NCI-H2227 (cell line): ENCODE measurements at regions not wholly inside any gene's neighbourhood (a gene's known extent, or its start where the extent isn't known, plus 50 kb on each side); places are given as distances from the start of the nearest gene placed in this dataset.
"Not testable (repeated sequence)": the region's sequence is repeated elsewhere in the genome, so short reads cannot be mapped to it uniquely, and the experiment has no call there.

Experiments
- DNase-seq: peaks from one replicate; lab custom pipeline; 2025; ENCODE audit not compliant: unreplicated experiment; lab: John Stamatoyannopoulos, UW

GRCh38 chr7:110412614-110413013 lies 678.3 kb upstream of the LRRN3 start:
- DNase-seq = no peak

DNA sequence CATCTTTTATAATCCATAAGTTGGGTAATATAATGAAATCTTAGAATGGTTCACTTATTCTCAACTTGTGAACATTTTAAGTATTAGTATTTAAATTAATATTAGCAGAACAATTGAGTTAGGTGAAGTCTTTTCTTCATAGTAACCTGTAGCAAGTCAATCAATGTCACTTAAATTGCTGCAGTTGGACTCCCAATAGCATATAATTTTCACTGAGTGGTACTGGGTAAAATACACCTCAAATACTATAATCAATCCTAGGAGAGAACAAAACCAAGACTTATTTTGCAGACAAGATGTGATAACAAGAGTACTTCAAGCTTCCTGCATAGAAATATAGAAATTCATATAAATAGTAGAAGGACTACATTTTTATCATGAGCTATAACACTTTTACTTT lies 677.9 kb upstream of the LRRN3 start:
- peak; percentile 11 for DNase-seq

GRCh38 chr7:110417611-110418010 lies 673.3 kb upstream of the LRRN3 start:
- no peak for DNase-seq

DNA sequence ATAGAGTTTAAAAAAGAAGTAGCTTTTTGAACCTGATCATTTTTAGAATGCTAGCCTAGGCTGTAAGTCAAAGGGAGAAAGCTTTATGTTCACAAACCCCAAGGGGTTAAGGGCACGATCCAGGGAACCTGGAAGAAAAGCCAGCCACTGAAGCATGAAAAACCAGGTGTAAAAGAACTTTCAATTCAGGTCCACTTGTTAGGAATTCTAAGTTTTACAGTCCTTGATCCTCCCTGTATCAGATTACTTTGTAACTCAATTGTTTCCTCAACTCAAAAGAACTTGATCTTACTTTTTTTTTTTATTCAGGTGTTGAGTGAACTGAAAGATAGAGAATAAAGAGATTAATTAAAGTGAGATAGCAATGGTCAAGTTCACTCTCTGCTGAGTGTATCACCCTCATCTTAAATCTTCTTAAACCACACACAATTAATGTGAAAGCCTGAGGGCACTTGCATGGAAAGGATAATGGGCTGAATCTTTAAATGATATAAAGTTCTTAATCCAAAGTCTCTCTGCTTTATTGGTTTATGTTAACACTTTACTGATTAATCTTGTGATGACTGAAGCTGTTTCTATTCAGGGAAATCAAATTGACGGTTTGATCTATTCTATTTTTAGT lies 672.2 kb upstream of the LRRN3 start:
- DNase-seq = no peak

DNA sequence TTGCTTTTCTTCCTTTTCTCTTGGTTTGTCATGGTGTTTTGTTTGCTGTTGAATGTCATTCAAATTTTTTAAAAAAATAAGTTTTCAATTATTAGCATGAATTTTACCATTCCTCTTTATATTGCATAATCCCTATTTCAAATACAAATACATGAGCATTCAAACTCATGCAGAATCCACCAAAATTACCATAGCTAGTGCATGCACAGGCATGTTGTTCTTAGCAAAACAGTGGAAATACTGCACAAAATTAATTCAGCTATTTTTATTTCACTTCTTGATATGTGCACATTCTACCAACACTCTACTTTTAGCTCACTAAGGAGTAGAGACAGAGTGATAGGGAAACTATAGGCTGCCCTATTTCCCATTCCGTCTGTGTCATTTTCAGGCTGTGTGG lies 670.1 kb upstream of the LRRN3 start:
- no peak for DNase-seq

- DNase-seq = no peak
Measured at GRCh38 chr7:110421490-110422241, 669.3 kb upstream of the LRRN3 start.

DNA sequence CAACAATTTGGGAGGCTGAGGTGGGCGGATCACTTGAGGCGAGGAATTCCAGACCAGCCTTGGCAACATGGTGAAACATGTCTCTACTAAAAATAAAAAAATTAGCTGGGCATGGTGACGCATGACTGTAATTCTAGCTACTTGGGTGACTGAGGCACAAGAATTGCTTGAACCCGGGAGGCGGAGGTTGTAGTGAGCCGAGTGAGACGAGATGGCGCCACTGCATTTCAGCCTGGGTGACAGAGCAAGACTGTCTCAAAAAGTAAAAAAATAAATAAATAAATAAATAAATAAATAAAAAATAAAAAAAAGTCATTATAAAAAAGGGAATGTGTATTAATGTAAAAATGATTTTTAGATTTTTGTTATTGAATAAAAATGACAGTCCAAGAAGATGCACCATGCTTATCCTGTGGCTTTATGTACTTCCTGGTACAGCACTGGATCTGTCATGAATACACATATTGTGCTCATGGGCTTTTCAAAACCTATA lies 658.8 kb upstream of the LRRN3 start:
- no peak for DNase-seq

DNA sequence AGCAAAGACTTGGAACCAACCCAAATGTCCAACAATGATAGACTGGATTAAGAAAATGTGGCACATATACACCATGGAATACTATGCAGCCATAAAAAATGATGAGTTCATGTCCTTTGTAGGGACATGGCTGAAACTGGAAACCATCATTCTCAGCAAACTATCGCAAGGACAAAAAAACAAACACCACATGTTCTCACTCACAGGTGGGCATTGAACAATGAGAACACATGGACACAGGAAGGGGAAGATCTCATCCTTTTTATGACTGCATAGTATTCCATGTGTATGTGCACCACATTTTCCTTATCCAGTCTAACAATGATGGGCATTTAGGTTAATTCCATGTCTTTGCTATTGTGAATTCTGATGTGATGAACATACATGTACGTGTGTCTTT lies 652.0 kb upstream of the LRRN3 start:
- not testable (repeated sequence) for DNase-seq

GRCh38 chr7:110442381-110442837 lies 648.5 kb upstream of the LRRN3 start:
- no peak for DNase-seq

DNA sequence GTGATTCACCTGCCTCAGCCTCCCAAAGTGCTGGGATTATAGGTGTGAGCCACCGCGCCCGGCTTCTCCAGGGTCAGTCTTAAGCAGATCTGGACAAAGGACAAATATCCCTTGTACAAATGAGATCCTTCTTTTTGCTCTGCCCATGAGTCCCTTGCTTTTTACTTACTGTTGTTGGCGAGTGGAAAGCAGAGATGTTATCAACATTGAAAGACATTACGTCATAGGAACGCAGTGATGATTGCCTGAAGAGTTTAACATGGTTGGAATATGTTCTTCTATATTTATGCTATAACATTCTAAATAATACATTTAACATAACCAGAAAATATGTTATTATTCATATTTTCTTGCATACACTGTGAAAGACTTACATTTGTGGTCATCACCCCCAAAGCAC lies 644.3 kb upstream of the LRRN3 start:
- no peak for DNase-seq

DNA sequence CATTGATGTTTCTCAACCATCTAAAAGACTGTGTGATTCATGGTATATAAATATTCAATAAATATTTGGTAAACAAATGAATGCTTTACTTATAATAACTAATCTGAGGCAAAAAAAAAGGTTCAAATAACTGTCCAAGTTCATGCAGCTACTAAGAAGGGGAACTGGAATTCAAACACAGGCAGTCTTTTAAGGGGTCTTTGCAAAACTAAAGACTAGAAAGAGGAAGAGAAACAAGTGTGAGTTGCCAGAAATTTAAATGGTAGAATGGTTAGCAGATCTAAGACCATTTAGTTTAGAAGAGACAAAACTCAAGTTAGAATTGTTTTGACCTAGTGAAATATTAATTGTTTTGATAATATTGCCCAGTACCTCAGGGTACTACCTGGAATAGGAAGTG lies 642.0 kb upstream of the LRRN3 start:
- no peak for DNase-seq

DNA sequence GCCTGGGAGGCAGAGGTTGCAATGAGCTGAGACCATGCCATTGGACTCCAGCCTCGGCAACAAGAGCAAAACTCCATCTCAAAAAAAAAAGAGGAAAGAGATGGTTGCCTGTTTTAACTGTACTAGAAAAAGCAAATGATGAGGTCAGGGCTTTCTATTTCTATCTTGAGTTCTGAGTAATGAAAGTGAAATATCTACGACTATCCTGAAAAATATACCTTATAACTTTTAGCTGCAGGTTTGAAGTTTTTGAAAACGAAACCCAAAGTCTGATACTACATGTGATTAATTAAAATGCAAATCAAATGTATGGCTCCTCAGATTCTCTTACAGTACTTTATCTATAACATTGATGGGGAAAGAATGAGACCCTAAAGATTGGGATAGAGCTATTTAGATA lies 636.2 kb upstream of the LRRN3 start:
- no peak for DNase-seq

- no peak for DNase-seq
Measured at GRCh38 chr7:110461621-110462020, 629.3 kb upstream of the LRRN3 start.

DNA sequence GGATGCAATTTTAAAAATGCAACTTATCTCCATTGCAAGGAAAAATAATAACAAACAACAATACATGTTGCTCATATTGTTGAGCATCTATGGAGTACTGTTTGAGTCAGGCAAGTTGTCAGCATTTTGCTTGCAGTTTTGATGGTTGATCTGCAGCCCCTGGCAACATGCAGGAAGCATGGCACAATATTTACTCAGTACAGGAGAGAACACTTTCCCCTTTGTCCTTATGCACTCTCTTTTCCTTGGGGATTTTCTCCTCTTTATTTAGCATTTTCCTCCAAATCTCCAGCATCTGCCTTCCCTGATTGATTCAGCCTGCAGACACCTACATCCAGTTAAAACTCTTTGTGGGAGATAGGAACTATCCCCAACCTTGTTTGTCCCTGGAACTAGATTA lies 620.5 kb upstream of the LRRN3 start:
- DNase-seq = no peak

GRCh38 chr7:110472419-110472818 lies 618.5 kb upstream of the LRRN3 start:
- DNase-seq = not testable (repeated sequence)

DNA sequence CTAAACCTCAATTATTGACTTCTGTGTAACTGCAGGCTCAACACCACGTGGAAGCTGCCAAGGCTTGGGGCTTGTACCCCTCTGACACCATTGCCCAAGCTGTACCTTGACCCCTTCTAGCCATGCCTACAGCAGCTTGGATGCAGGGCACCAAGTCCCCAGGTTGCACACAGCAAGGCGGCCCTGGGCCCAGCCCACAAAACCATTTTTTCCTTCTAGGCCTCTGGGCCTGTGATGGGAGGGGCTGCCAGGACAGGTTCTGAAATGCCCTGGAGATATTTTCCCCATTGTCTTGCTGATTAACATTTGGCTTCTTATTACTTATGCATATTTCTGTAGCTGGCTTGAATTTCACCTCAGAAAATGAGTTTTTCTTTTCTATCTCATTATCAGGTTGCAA lies 610.0 kb upstream of the LRRN3 start:
- DNase-seq = no peak

GRCh38 chr7:110483553-110483952 lies 607.4 kb upstream of the LRRN3 start:
- DNase-seq = no peak

DNA sequence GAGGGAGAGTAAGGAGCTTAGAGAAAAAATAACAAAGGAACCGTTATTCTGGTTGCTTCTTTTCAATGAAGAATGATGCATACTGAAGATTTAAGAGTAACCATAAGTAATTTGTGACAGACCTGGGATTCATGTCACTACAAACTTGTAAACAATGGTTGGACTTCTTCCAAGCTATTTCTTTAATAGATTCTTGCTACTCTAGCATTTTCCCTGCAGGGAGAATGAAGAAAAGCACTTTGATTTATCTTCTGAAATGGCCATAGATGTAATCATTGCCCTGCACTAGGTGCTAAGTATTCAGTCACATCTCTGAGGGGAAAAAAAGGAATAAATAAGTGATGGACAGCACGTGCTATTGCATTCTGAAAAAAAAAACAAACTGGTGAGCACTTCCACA lies 606.6 kb upstream of the LRRN3 start:
- no peak for DNase-seq

- DNase-seq = no peak
Measured at GRCh38 chr7:110486549-110486948, 604.4 kb upstream of the LRRN3 start.

DNA sequence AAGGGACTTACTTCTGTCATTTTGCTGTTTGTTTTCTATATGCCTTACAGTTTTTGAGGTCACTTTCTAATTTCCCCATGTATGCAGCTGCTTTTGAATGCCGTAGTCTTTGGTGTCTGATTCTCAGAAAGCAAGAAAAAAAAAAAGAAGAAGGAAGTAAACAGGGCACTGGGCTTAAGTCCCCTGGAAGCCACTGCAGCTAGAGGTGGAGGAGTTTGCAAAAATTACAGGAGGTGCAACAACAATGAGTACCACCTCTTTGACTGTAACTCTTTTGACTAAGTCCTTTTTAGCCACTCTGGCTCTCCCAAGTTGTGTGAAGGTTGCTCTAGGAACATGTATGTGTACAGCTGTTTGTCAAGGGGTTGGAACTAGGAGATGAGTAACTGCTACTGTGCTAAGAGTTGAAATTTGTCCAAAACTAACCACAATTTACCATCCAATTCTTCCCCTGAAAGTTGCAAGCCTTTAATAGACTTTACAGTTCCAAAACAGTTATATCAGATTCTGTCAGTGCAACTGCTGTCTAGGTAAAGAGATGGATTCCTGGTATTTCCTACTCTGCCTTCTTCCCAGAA lies 588.0 kb upstream of the LRRN3 start:
- no peak for DNase-seq

DNA sequence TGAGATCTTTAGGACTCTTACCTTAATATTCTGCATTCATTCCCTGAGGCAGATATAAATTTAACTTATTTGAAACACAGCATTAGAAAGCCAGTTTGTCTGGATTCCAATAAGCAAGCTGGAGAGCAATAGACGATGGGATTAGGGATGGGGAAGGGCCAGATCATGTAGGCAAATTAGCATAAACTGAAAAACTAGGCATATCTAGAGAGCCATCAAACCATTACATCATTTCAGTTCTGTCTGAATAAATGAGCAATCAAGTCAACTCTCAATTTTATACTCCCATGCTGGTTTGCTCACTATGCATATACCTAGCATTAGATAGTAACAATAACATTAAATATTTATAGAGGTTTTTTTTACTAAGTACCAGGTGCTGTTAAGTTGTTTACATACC lies 583.6 kb upstream of the LRRN3 start:
- no peak for DNase-seq

GRCh38 chr7:110507832-110508231 lies 583.1 kb upstream of the LRRN3 start:
- DNase-seq = no peak
